GM18499 (cell line): ENCODE measurements at regions not wholly inside any gene's neighbourhood (a gene's known extent, or its start where the extent isn't known, plus 50 kb on each side); places are given as distances from the start of the nearest gene placed in this dataset.
"Not testable (repeated sequence)": the region's sequence is repeated elsewhere in the genome, so short reads cannot be mapped to it uniquely, and the experiment has no call there.

ENCODE experiments used
- ATAC-seq: cut with Tn5 transposase; IDR thresholded peaks from one replicate; pipeline ENCODE4 v1.9.1; 2021; ENCODE audit warnings: moderate number of reproducible peaks; ENCODE audit not compliant: insufficient read depth, unreplicated experiment

DNA sequence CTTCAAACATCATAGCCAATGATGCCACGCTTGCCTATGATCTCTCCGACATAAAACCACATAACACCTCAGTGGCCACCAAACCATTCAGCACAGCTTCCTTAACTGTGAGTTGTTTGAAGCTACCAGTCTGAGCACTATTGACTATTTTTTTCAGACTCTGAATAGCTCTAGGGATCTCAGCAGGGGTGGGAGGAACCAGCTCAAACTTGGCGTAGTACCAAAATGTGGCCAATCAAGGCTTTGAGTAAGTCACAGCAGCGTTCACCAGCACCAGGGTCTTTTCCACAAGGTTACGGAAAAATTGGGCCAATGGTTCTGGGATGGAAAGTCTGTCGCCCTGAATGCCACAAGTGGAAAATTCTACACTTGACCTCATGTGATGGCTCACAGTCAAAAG lies 70.6 kb downstream of the SMPDL3A start:
- no peak for ATAC-seq

DNA sequence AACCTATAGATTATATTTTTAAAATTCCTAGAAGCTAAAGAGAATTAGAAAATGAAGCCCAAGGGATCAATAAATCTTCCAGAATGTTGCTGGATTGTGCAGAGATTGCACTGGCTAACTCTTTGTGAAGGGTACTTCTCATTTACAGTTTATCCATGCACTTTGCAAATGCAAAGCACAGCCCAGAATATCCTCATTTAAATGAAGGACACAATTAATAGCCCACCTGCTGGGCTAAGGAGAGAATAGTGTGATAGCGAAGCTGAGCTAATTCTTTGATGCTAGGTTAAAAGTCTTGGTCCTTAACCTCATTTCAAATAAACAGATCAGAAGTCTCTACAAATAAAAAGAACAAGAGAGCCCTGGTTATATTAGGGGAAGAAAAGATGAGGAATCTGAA lies 72.5 kb downstream of the SMPDL3A start:
- ATAC-seq: no peak

DNA sequence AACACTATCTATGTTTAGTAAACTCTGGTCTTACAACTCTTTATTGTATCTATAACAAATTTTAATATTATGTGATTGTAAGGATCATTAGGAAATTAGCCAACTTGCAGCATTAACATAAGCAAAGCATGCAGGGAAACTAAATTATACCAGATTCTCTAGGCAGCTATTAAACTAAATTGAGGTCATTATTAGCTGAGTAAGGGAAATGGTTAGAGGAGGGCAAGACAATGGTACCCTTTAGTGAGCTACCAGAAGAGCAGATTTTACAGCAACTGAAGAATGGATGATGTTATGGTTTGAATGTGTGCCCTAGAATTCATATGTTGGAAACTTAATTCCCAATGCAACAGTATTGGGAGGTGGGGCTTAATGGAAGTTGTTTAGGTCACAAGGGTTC lies 79.1 kb downstream of the SMPDL3A start:
- no peak for ATAC-seq

DNA sequence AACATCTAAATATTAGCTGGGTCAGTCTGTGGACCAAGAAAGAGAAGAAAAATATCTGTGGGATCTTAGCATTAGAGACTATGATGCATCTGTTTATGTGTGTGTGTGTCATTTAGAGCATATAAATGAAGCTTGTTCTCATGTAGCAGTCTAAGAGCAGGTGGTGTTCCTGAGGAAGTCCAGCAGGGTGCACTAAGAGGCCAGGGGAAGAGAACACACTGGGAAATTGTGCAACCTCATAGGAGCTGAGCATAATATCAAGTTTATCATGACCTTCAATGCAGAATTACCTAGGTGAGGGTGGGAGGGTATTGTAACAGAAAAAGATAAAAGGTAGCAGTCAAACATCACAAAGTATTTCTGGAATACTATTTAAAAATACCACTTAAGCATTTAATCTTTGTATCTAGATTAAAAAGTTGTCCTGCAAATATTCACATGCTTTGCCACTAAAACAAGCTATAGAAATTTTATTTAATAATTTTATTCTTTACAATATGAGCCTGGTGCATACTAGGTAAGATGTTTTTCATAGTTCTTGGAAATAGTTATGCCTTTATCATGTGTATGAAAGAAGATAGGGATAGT lies 80.5 kb downstream of the SMPDL3A start:
- ATAC-seq: peak; percentile 85

DNA sequence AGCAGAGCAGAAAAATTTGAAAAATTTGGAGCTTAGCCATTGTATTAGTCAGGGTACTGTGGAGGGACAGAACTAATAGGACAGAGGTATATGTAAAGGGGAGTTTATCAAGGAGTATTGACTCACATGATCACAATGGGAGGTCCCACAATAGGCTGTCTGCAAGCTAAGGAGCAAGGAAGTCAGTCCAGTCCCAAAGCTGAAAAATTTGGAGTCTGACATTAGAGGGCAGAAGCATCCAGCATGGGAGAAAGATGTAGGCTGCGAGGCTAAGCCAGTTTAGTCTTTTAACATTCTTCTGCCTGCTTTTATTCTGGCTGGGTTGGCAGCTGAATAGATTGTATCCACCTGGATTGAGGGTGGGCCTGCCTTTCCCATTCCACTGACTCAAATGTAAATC lies 82.0 kb downstream of the SMPDL3A start:
- ATAC-seq: no peak

DNA sequence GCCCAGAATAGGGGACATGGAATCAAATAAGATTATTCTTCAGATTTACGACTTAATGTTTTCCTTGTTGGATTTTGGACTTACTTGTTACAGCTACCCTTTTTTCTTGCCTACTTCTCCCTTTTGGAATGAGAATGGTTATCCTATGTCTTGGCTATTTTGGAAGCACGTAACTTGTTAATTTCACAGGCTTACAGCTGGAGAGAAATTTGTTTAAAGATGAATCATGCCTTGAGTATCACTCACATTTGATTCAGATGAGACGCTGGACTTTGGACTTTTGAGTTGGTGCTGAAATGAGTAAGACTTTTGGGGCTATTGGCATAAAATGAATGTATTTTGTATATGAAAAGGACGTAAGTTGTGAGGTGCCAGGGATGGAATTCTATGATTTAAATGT lies 83.3 kb downstream of the SMPDL3A start:
- no peak for ATAC-seq

DNA sequence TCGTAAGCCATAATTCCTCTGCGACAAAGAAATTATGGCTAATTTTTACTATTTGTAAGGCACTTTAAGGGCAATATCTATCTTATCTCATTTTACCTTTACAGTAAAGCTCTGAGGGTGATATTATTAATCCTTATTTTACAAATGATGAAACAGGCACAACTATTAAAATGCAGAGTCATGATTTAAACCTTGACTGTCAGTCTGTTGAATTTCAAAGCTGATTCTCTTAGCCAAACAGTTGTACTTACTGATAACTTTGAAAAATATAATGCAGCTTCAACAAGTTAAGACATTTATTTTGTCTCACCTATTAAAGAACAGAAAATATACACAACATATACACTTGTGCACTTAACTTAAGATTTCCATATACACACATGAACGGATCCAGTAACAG lies 88.2 kb downstream of the SMPDL3A start:
- no peak for ATAC-seq

DNA sequence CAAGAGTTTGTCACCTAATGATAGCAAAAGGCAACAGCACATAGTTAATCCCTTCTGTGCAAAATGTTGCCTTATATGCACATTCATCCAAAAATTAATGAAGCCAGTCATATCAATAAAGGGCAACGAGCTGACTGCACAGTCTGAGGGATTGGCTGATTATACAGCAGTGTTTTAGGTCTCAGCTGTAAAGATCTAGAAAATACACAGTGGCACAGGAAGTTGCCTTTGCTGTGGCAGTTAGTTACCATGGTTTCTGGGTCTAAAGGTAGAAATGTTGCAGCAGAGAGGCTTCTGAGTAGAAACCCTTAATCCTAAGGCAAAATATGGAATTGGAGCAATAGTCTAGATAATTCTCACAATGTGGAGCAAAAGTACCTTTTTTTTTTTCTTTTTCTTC lies 89.7 kb downstream of the SMPDL3A start:
- no peak for ATAC-seq

DNA sequence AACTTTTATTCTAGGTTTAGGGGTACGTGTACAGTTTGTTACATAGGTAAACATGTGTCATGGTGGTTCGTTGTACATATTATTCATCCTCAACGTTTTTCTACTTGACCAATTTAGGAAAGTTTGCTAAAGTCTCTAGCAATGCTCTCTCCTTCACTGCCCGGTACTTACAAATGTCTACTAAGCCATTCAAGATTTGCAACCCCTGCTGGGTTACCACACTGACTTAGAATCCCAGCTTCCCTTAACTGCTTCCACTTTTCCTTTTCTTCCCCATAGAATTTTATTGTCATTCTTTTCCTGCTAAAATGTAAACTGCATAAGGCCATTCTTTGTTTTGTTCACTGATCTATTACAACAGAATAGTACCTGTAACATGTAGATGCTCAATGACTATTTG lies 97.4 kb downstream of the SMPDL3A start:
- no peak for ATAC-seq

DNA sequence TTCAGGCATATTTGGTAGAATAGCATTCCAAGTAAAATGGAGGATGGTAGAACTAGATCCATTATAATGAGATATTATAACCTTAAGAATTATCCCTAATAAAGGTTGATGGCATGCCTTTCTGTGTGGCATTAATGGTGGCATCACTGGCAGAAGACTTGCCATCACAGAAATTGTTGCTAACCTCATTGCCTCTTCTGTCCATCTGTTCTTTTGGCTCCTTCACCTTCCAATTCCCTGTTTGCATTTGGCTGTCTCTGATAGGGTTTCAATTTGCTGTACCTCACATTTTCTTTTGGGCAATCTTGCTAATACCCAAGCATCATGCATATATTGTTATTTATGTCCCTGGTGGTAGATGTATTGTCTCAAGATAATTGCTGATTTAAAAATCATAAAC lies 98.9 kb downstream of the SMPDL3A start:
- ATAC-seq: no peak

DNA sequence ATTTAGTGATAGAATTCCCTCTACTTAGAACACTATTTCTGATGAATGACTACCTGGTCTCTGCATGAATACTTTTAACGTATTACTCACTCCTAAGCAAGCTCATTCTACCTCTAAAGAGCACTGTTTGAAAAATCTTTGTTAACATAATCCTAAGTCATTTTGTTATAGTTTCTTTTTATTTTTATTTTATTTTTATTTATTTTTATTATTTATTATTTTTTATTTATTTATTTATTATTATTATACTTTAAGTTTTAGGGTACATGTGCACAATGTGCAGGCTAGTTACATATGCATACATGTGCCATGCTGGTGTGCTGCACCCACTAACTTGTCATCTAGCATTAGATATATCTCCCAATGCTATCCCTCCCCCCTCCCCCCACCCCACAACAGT lies 99.6 kb downstream of the SMPDL3A start:
- ATAC-seq: not testable (repeated sequence)

DNA sequence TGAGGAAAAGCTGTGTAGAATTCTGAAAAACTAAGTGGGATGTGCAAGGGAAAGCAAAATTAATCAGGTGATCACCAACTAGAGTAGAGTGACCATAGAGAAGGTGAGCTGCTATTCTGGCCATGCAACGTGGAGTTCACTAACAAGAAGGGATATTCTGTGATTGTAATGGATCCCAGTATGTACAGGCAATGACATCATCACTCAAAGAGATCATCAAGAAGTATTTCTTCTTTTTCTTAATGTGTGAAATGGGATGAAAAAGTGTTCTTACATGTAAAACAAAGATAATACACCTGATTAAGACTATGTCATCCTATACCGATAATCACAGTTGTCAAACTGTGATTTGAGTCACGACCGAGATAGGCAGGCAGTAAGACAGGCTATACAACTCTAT lies 101.2 kb downstream of the SMPDL3A start:
- ATAC-seq: no peak

DNA sequence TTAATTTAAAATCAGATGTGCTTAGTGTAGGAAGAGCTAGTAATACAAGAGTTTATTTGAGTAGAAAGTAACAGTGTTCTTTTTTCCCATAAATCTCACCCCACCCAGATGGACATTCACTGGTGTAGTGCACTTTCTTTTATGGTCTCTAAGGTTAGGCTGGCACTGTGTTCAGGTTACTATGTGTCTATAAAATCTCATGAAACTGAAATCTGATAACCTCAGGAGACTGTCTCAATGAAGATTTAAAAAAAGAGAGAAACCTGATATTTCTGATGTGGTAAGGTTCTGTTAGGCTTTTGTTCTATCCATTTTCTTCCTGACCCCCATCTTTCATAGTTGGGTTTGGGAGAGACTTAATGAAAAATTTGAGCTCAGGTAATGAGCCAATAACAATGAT lies 101.2 kb upstream of the CLVS2 start:
- no peak for ATAC-seq

DNA sequence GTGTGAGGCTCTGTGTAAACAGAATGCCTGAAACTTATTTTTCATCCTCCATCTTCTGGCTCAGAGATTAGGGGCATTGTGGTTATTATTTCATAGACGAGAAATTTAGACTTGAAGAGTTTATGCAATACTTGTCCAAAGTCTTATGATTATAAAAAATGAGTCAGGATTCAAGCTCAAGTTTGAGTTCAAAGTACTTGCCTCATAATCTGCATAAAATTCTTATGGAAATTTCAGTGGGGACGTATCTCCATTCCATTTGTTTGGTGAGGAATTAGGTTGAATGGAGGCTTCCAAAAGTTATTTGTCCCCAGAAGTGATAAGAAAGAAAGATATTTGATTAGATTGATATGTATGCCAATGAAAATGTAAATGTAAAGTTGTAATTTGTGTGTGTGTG lies 93.7 kb upstream of the CLVS2 start:
- no peak for ATAC-seq

DNA sequence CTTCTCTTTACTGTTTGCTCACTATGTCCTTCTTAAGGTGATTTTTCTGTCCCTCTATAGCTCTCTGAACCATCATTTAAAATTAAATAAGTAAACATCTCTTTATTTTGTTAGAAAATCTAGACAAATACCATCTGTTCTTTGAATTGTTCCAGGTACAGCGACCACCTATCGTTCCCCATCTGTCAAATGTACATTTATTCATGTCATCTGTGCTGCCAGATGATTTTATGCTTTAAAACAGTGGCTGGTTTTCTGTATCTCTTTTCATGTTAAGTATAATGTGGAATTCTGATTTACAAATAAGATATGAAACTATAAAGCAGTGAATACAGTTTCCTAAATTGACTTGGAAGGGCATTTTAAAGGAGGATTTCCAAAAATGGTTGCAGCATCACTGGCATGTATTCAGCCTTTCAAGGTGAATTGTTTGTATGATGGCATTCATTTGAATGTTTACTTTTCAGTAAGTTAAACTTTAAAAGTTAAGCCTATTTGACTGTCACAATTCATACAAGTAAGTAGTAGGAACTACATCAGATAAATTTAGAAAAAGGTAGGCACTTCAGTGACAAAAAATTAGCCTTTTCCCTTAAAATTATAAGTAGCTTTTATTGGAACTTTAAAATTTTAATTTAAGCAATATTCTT lies 92.6 kb upstream of the CLVS2 start:
- no peak for ATAC-seq

DNA sequence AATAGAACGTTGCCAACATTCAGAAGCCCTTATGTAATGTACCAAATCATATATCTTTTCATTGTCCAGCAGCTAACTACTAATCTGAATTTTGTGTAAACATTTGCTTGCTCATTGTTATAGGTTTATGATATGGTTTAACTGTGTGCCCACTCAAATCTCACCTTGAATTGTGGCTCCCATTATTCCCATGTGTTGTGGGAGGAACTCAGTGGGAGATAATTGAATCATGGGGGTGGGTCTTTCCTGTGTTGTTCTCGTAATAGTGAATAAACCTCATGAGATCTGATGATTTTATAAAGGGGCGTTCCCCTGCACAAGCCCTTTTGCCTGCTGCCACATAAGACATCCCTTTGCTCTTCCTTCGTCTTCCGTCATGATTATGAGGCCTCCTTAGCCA lies 91.9 kb upstream of the CLVS2 start:
- ATAC-seq: no peak

DNA sequence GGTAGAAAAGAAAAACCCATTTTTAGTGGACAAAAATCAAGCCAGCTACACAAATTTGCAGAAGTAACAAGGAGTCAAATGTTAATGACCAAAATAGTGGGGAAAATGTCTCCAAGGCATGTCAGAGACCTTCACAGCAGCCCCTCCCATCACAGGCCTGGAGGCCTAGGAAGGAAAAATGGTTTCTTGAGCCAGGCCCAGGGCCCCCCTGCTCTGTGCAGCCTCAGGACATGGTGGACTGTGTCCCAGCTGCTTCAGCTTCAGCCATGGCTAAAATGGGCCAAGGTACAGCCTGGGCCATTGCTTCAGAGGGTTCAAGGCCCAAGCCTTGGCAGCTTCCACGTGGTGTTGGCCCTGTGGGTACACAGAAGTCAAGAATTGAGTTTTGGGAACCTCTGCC lies 82.5 kb upstream of the CLVS2 start:
- no peak for ATAC-seq

DNA sequence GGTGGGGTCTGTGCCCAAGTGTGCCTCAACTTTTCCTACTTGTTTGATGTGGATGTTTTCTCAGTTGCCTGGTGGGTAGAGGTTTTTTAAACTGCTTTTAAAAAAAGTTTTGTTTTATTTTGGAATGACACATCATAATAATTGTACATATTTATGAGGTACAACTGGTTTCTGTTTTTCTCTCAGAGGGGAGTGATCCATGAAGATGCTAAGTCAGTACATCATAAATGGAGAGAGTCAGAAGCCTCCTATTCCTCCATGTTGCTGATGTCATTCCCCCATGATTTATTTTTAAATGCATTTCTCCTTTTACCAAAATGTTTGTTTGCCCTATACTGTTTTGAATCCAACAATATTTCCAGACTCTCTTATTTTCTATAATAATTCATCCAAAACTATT lies 77.3 kb upstream of the CLVS2 start:
- no peak for ATAC-seq

DNA sequence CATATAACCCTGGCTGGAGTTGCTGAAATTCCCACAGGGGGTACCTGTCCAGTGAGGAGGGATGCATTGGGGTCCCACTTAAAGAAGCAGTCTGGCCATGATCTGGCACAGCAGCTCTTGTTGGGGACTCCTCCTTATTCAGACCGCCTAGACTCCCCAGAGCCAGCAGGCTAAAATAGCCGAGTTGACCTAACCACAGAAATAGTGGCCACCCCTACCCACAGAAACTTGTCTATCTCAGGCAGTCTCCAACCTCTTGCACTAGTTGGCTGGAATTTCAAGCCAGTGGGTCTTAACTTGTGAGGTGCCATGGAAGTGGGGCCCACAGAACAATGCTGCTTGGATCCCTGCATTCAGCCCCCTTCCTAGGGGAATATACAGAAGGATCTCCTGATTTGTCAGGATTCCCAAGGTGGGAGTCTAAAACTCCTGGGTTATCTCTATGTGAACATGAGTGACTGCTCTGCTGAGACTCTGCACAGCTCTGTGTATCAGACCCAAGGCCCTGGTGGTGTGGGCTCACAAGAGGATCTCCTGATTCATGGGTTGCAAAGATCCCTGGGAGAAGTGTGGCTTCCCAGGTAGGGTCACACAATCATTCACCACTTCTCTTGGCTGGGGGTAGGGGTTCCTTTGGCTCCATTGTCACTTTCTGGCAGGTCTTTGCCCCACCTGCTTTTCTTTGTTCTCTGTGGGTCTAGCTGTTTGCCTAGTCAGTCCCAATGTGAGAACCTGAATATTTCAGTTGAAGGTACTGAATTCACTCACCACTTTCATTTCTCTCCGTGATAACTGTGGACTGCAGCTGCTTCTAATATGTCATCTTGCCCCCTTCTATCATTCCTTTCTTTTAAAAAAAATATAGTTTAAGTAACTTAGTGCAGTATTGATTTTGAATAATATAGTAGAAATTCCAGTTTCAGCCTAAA lies 65.5 kb upstream of the CLVS2 start:
- peak; percentile 86 for ATAC-seq

DNA sequence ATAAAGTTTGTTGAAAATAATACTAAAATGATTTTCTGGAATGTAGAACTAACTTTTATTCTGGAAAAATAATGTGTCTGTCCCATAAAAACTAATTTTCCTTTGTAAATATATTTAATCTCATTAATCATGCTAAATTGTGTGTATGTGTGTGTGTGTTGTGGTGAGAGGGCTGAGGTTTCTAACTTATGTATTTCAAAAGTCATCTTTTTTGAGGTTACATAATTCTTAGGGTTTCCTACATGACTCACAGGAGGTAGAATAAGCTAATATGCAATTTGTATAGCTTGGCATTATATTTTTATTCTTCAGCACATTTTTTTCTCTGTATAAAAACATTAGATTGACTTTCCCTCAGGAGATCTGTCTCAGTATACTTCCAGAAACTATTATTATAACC lies 64.1 kb upstream of the CLVS2 start:
- ATAC-seq: no peak

DNA sequence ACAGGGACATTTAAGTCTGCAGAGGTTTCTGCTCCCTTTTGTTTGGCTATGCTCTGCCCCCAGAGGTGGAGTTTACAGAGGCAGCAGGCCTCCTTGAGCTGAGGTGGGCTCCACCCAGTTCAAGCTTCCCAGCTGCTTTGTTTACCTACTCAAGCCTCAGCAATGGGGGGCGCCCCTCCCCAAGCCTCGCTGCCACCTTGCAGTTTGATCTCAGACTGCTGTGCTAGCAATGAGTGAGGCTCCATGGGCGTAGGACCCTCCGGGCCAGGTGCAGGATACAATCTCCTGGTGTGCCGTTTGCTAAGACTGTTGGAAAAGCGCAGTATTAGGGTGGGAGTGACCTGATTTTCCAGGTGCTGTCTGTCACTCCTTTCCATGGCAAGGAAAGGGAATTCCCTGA lies 51.1 kb upstream of the CLVS2 start:
- ATAC-seq: not testable (repeated sequence)
